HG03175 (cell line): ENCODE measurements at regions not wholly inside any gene's neighbourhood (a gene's known extent, or its start where the extent isn't known, plus 50 kb on each side); places are given as distances from the start of the nearest gene placed in this dataset.

Source experiments
- ATAC-seq: cut with Tn5 transposase; IDR thresholded peaks from one replicate; pipeline ENCODE4 v1.9.1; 2021; ENCODE audit warnings: mild to moderate bottlenecking, moderate library complexity; ENCODE audit not compliant: unreplicated experiment

GRCh38 chr2:55973673-55974072 is 50.1 kb upstream of the EFEMP1 start:
- ATAC-seq, result no peak

- ATAC-seq, result no peak
Observed at GRCh38 chr2:55976681-55977080, 53.1 kb upstream of the EFEMP1 start.

GRCh38 chr2:55985406-55985805 is 61.8 kb upstream of the EFEMP1 start:
- peak; percentile 98 for ATAC-seq

- no peak for ATAC-seq
Observed at GRCh38 chr2:55986001-55986400, 62.4 kb upstream of the EFEMP1 start.

- ATAC-seq, result no peak
Observed at GRCh38 chr2:55986700-55987440, 63.3 kb upstream of the EFEMP1 start.

- no peak for ATAC-seq
Observed at GRCh38 chr2:55989405-55989804, 65.8 kb upstream of the EFEMP1 start.

- ATAC-seq, result no peak
Observed at GRCh38 chr2:55992455-55992854, 68.9 kb upstream of the EFEMP1 start.

- no peak for ATAC-seq
Observed at GRCh38 chr2:55993685-55994084, 70.1 kb upstream of the EFEMP1 start.

GRCh38 chr2:55995211-55995610 is 71.6 kb upstream of the EFEMP1 start:
- ATAC-seq, result no peak

GRCh38 chr2:55995902-55996301 is 72.3 kb upstream of the EFEMP1 start:
- ATAC-seq, result no peak

GRCh38 chr2:55999231-55999630 is 75.6 kb upstream of the EFEMP1 start:
- ATAC-seq, result peak; percentile 53

GRCh38 chr2:55999790-56000189 is 76.2 kb upstream of the EFEMP1 start:
- ATAC-seq, result no peak

- no peak for ATAC-seq
Observed at GRCh38 chr2:56001947-56002346, 78.4 kb upstream of the EFEMP1 start.

- no peak for ATAC-seq
Observed at GRCh38 chr2:56008661-56009431, 85.3 kb upstream of the EFEMP1 start.

GRCh38 chr2:56009758-56010458 is 86.3 kb upstream of the EFEMP1 start:
- no peak for ATAC-seq

GRCh38 chr2:56011624-56012023 is 88.0 kb upstream of the EFEMP1 start:
- no peak for ATAC-seq

- no peak for ATAC-seq
Observed at GRCh38 chr2:56012221-56012765, 88.7 kb upstream of the EFEMP1 start.

- no peak for ATAC-seq
Observed at GRCh38 chr2:56013475-56013874, 89.9 kb upstream of the EFEMP1 start.

GRCh38 chr2:56014046-56014730 is 90.6 kb upstream of the EFEMP1 start:
- no peak for ATAC-seq

- ATAC-seq, result no peak
Observed at GRCh38 chr2:56015711-56016115, 92.1 kb upstream of the EFEMP1 start.

- no peak for ATAC-seq
Observed at GRCh38 chr2:56017784-56018183, 94.2 kb upstream of the EFEMP1 start.
